Ascending aorta (tissue), 2 donors: ENCODE measurements at regions not wholly inside any gene's neighbourhood (a gene's known extent, or its start where the extent isn't known, plus 50 kb on each side); places are given as distances from the start of the nearest gene placed in this dataset.

Experiments used
- DNase-seq, 2 donors: peaks; one replicate each; pipeline ENCODE4 v3.0.0-alpha.2; 2019; ENCODE audit warnings: low spot score in 2 of 2
- H3K27ac ChIP-seq, 2 donors: fragments of 200-600 bp; sonication (generic); one replicate each; pipeline ENCODE4 v1.5.1; 2016 to 2017; ENCODE audit warnings: mild to moderate bottlenecking in 1 of 2
- H3K27me3 ChIP-seq: fragments of 200-600 bp; sonication (generic); one replicate; pipeline ENCODE4 v1.5.1; 2017
- H3K36me3 ChIP-seq, 2 donors: fragments of 200-600 bp; sonication (generic); one replicate each; pipeline ENCODE4 v1.5.1; 2016
- H3K4me1 ChIP-seq, 2 donors: fragments of 200-600 bp; sonication (generic); one replicate each; pipeline ENCODE4 v1.5.1; 2016 to 2017; ENCODE audit warnings: mild to moderate bottlenecking in 1 of 2
- H3K4me3 ChIP-seq, 2 donors: fragments of 200-600 bp; sonication (generic); one replicate each; pipeline ENCODE4 v1.5.1; 2016 to 2017; ENCODE audit warnings: mild to moderate bottlenecking in 1 of 2
- H3K9me3 ChIP-seq, 2 donors: fragments of 200-600 bp; sonication (generic); one replicate each; pipeline ENCODE4 v1.5.1; 2016
- CTCF ChIP-seq, 3 experiments: fragments of 200-600 bp in 2 of 3; fragments of 450-650 bp in 1 of 3; sonication (generic) in 2 of 3; IDR thresholded peaks; one replicate each; pipeline ENCODE4 v1.5.1; 2016 to 2019; ENCODE audit warnings: antibody characterized with exemption in 3 of 3, mild to moderate bottlenecking in 1 of 3, moderate library complexity in 1 of 3
- intact Hi-C: fragments of 100-400 bp; cut with DNase I; formaldehyde crosslinking; loops from one replicate; pipeline ENCODE4 v1.15.1; 2023

DNA sequence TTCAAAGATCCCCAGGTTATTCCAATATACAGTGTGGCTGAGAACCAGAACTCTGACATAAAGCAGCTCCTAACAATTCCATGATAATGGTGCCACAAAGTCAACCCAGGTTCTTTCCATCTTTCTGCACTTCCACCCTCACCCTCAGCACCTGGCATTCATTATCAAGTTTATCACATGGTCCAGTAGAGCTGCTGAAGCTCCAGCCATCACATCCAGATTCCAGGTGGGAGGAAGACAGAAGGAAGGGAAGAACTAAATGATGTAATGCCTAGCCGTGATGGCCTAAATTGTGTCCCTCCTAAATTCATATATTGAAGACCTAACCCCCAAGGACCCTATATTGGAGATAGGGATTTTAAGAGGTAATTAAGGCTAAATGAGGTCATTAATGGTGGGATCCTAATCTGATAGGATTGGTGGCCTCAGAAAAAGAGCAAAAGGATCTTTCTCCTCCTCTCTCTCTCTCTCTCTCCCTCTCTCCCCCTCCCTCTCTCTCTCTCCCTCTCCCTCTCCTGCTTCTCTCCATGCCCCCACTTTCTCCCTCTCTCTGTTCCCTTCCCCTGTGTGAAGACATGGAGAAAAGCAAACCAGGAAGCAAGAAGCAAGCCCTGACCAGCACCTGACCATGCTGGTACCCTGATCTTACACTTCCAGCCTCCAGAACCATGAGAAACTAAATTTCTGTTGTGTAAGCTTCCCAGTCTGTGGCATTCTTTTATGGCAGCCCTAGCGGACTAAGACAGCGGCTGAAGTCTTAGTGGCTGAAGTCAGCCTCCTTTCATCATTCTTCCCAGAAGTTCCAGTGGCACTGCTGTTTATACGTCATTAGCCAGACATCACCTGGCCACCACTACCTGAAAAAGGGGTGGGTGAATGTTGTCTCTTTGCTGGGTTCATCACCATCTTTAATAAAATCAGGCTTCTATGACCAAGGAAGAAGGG lies 369.7 kb upstream of the PROK2 start:
- H3K9me3 ChIP-seq: no peaks in the 10 kb centered on the region
- DNase-seq: no peak
- H3K27me3 ChIP-seq: no peaks in the 10 kb centered on the region
- peaks cover 4 to 27% of the 10 kb centered on the region in 2 donors for H3K4me1 ChIP-seq
- H3K36me3 ChIP-seq: no peaks in the 10 kb centered on the region
- intact Hi-C loops: loop anchor here (2.0 to 5.0 kb wide), 3 partner anchors 26 to 93 kb away; no protein-coding TSS in a partner anchor
- no peak overlapping the region for H3K4me3 ChIP-seq
- no peak for TF ChIP-seq CTCF (IDR thresholded peaks at IDR 0.05)
- H3K27ac ChIP-seq: peak overlapping the region; percentile 68 to 72

- H3K4me3 ChIP-seq: peak overlapping the region in 1 of 2 donors; percentile 44
- DNase-seq: no peak
- TF ChIP-seq CTCF (IDR thresholded peaks at IDR 0.05): no peak
- H3K9me3 ChIP-seq: no peaks in the 10 kb centered on the region
- H3K36me3 ChIP-seq: no peaks in the 10 kb centered on the region
- no peaks in the 10 kb centered on the region for H3K27me3 ChIP-seq
- intact Hi-C loops: loop anchor here (2.0 to 5.0 kb wide), 3 partner anchors 25 to 94 kb away; no protein-coding TSS in a partner anchor
- H3K27ac ChIP-seq: peak overlapping the region in 1 of 2 donors; percentile 69
- H3K4me1 ChIP-seq: peaks cover 4 to 27% of the 10 kb centered on the region in 2 donors
These were observed 368.7 kb upstream of the PROK2 start for GRCh38 chr3:72153477-72154314.

- no peak for TF ChIP-seq CTCF (IDR thresholded peaks at IDR 0.05)
- H3K27me3 ChIP-seq: no peaks in the 10 kb centered on the region
- intact Hi-C loops: loop anchor here (5.0 kb wide), 2 partner anchors 56 to 94 kb away; no protein-coding TSS in a partner anchor
- no peaks in the 10 kb centered on the region for H3K36me3 ChIP-seq
- H3K9me3 ChIP-seq: no peaks in the 10 kb centered on the region
- peaks cover 4 to 27% of the 10 kb centered on the region in 2 donors for H3K4me1 ChIP-seq
- peak in 1 of 2 donors; percentile 84 for DNase-seq
- peak overlapping the region in 1 of 2 donors; percentile 69 for H3K27ac ChIP-seq
- peak overlapping the region; percentile 41 to 44 for H3K4me3 ChIP-seq
These were observed 367.9 kb upstream of the PROK2 start for GRCh38 chr3:72152551-72153476.

DNA sequence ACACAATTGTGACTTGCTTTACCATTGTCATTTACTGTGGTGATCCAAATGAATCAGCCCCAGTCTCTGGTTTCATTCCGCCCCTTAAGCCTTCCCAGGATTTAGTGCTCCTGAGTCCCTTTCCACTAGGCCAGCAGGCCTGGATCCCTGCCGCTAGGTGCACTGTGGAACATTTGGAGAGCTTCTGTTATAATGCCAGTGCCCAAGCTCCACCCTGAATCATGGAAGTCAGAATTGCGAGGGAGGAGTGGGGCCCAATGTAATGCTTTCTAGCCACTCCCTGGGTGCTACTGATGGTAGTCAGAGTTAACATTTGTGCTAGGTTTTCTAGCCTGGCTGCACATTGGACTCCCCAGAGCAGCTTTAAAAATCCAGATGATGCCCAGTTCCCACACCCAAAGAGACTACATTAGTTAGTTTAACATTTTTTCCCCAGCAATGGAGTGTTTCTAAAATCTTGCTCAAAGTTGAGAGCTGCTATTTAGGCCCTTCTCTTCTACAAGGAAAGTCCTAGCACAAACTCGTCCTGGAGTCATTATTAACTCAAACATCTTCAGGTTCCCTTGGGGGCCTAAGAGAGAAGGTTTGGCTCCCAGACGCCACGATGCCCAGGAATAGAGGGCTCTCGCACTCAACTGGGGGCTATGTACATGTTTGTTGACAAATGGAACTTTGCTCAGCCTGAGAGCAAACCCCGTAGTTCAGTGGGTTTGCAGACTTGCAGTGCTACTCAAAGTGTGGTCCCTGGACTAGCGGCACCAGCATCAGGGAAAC lies 366.7 kb upstream of the PROK2 start:
- intact Hi-C loops: loop anchor here (5.0 kb wide), 2 partner anchors 54 to 96 kb away; no protein-coding TSS in a partner anchor
- Histone ChIP-seq H3K4me3 (no peak overlapping the region), H3K4me1 (peaks cover 4 to 27% of the 10 kb centered on the region in 2 donors), H3K27me3 (no peaks in the 10 kb centered on the region), H3K27ac (peak overlapping the region in 1 of 2 donors; percentile 69), H3K9me3 (no peaks in the 10 kb centered on the region), H3K36me3 (no peaks in the 10 kb centered on the region)
- TF ChIP-seq CTCF (IDR thresholded peaks at IDR 0.05): no peak
- DNase-seq: no peak
